ENCODE measurements at regions not wholly inside any gene's neighbourhood (a gene's known extent, or its start where the extent isn't known, plus 50 kb on each side); places are given as distances from the start of the nearest gene placed in this dataset.

DNA sequence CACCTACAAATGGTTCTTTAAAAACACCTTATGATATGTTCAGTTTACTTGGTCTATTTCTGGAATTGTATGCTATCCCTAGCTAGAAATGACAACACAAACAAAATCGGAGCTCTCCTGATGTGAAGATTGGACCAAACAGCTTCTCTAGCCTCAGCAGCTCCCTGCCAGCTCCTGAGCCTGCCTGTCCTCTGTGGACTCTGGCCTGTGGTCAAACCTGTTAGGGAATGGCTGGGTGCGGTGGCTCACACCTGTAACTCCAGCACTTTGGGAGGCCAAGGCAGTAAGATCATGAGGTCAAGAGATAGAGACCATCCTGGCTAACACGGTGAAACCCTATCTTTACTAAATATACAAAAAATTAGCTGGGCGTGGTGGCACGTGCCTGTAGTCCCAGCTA lies 195.3 kb downstream of the GAS1 start:
- no peak overlapping the region for H3K9ac ChIP-seq (ENCODE audit: low read length)
- DNase-seq (no peak), ATAC-seq (ENCODE audit: low read depth) (no peak)
- peaks cover 0 to 3% (median 0%) of the 10 kb centered on the region in 3 donors for H3K9me3 ChIP-seq (ENCODE audit: control extremely low read depth in 1 of 3, control insufficient read depth in 2 of 3, insufficient read depth in 1 of 3, low read length in 2 of 3)
- Mint-ChIP-seq H3K4me1 (no peaks in the 10 kb centered on the region), H3K4me3 (no peak overlapping the region), H3K27ac (no peak overlapping the region), H3K27me3 (no peaks in the 10 kb centered on the region), H3K9me3 (ENCODE audit: insufficient read depth) (no peaks in the 10 kb centered on the region)
- H3K4me2 ChIP-seq (replicated peaks; ENCODE audit: low read depth, low read length, poor library complexity, severe bottlenecking) = no peak overlapping the region
- CTCF ChIA-PET = no interaction called here
- no peaks in the 10 kb centered on the region for H3K79me2 ChIP-seq (ENCODE audit: control insufficient read depth, insufficient read depth, low read length)
- TF ChIP-seq CTCF (IDR thresholded peaks at IDR 0.05) (no peak), EZH2 (IDR thresholded peaks at IDR 0.05; ENCODE audit: borderline replicate concordance, insufficient read depth, low read depth, low read length, poor library complexity, severe bottlenecking) (no peak)
- H3K27me3 ChIP-seq (replicated peaks in 1 of 4; ENCODE audit: control extremely low read depth in 1 of 4, control insufficient read depth in 3 of 4, insufficient read depth in 4 of 4, low read length in 3 of 4) = no peaks in the 10 kb centered on the region
- intact Hi-C loops (cut with micrococcal nuclease) = no loop called here
- H3K36me3 ChIP-seq (replicated peaks in 1 of 2; ENCODE audit: control extremely low read depth in 1 of 2, control insufficient read depth in 1 of 2, extremely low read depth in 1 of 2, insufficient read depth in 2 of 2, low read length in 1 of 2) = no peaks in the 10 kb centered on the region
- H2AFZ ChIP-seq (ENCODE audit: insufficient read depth, low read depth, low read length, poor library complexity, severe bottlenecking) = no peak overlapping the region
- no peak overlapping the region for H3K4me3 ChIP-seq (ENCODE audit: control extremely low read depth in 1 of 5, extremely low read depth in 1 of 5, insufficient read depth in 1 of 5, low read depth in 2 of 5, low read length in 4 of 5)
- POLR2A ChIA-PET = no interaction called here
- 92% methylated on average over 5 of the region's 5 CpGs for WGBS (ENCODE audit: insufficient coverage)
- no peaks in the 10 kb centered on the region for H3K4me1 ChIP-seq (ENCODE audit: control insufficient read depth in 2 of 2, insufficient read depth in 2 of 2, low read length in 2 of 2)
- no peaks in the 10 kb centered on the region for H4K20me1 ChIP-seq (ENCODE audit: control insufficient read depth, insufficient read depth, low read length, poor library complexity, severe bottlenecking)
- H3K27ac ChIP-seq (ENCODE audit: low read length in 2 of 2) = no peak overlapping the region

GRCh38 chr9:86751207-86751606 lies 196.1 kb downstream of the GAS1 start:
- H3K36me3 ChIP-seq (replicated peaks in 1 of 2; ENCODE audit: control extremely low read depth in 1 of 2, control insufficient read depth in 1 of 2, extremely low read depth in 1 of 2, insufficient read depth in 2 of 2, low read length in 1 of 2) = no peaks in the 10 kb centered on the region
- intact Hi-C loops (cut with micrococcal nuclease) = no loop called here
- no peak overlapping the region for H2AFZ ChIP-seq (ENCODE audit: insufficient read depth, low read depth, low read length, poor library complexity, severe bottlenecking)
- no peaks in the 10 kb centered on the region for H3K27me3 ChIP-seq (replicated peaks in 1 of 4; ENCODE audit: control extremely low read depth in 1 of 4, control insufficient read depth in 3 of 4, insufficient read depth in 4 of 4, low read length in 3 of 4)
- ChIA-PET POLR2A (no interaction called here), CTCF (no interaction called here)
- ATAC-seq (ENCODE audit: low read depth) = no peak
- no peak overlapping the region for H3K4me3 ChIP-seq (ENCODE audit: control extremely low read depth in 1 of 5, extremely low read depth in 1 of 5, insufficient read depth in 1 of 5, low read depth in 2 of 5, low read length in 4 of 5)
- DNase-seq = no peak
- no peaks in the 10 kb centered on the region for H3K79me2 ChIP-seq (ENCODE audit: control insufficient read depth, insufficient read depth, low read length)
- H3K4me2 ChIP-seq (replicated peaks; ENCODE audit: low read depth, low read length, poor library complexity, severe bottlenecking) = no peak overlapping the region
- H3K9ac ChIP-seq (ENCODE audit: low read length) = no peak overlapping the region
- H3K4me1 ChIP-seq (ENCODE audit: control insufficient read depth in 2 of 2, insufficient read depth in 2 of 2, low read length in 2 of 2) = no peaks in the 10 kb centered on the region
- Mint-ChIP-seq H3K4me1 (no peaks in the 10 kb centered on the region), H3K4me3 (no peak overlapping the region), H3K27me3 (no peaks in the 10 kb centered on the region), H3K9me3 (ENCODE audit: insufficient read depth) (no peaks in the 10 kb centered on the region), H3K27ac (no peak overlapping the region)
- no peak overlapping the region for H3K27ac ChIP-seq (ENCODE audit: low read length in 2 of 2)
- no peak for TF ChIP-seq CTCF (IDR thresholded peaks at IDR 0.05)
- TF ChIP-seq EZH2 (IDR thresholded peaks at IDR 0.05; ENCODE audit: borderline replicate concordance, insufficient read depth, low read depth, low read length, poor library complexity, severe bottlenecking) = no peak
- 100% methylated on average over 2 of the region's 4 CpGs for WGBS (ENCODE audit: insufficient coverage)
- peaks cover 0 to 4% (median 0%) of the 10 kb centered on the region in 3 donors for H3K9me3 ChIP-seq (ENCODE audit: control extremely low read depth in 1 of 3, control insufficient read depth in 2 of 3, insufficient read depth in 1 of 3, low read length in 2 of 3)
- H4K20me1 ChIP-seq (ENCODE audit: control insufficient read depth, insufficient read depth, low read length, poor library complexity, severe bottlenecking) = no peaks in the 10 kb centered on the region
